ENCODE measurements at regions not wholly inside any gene's neighbourhood (a gene's known extent, or its start where the extent isn't known, plus 50 kb on each side); places are given as distances from the start of the nearest gene placed in this dataset.

GRCh38 chr6:66814156-66814555 is 1107.1 kb upstream of the EYS start (continued):
- TF ChIP-seq USF1 (IDR thresholded peaks at IDR 0.05; ENCODE audit: borderline replicate concordance, extremely low read length, insufficient read depth, low read depth, low read length) (no peak), RELB (IDR thresholded peaks at IDR 0.05; ENCODE audit: low read depth) (no peak)

GRCh38 chr6:66808771-66809170 is 1101.7 kb upstream of the EYS start:
- ChIA-PET CTCF (no interaction called here), POLR2A (no interaction called here), RAD21 (ENCODE audit: unreplicated experiment) (no interaction called here), SMC1A (ENCODE audit: uncharacterized antibody, unreplicated experiment) (no interaction called here)
- BruUV-seq (replicated peaks): no TSS peak
- no peak overlapping the region for H3K4me3 ChIP-seq
- no peak overlapping the region for H3K9ac ChIP-seq (ENCODE audit: control insufficient read depth, insufficient read depth, low read length)
- H3K9me3 ChIP-seq (replicated peaks; ENCODE audit: control insufficient read depth, insufficient read depth, low read length): no peaks in the 10 kb centered on the region
- no peak overlapping the region for H3K27ac ChIP-seq (ENCODE audit: control insufficient read depth, insufficient read depth)
- no peak for ATAC-seq
- no peaks in the 10 kb centered on the region for H4K20me1 ChIP-seq (ENCODE audit: control insufficient read depth, insufficient read depth)
- H3K79me2 ChIP-seq (ENCODE audit: control insufficient read depth, insufficient read depth, low read length): no peaks in the 10 kb centered on the region
- no peak overlapping the region for H3K4me2 ChIP-seq (ENCODE audit: control insufficient read depth, insufficient read depth)
- H3K27me3 ChIP-seq (replicated peaks in 1 of 2; ENCODE audit: control insufficient read depth in 2 of 2, insufficient read depth in 2 of 2, low read length in 1 of 2): no peaks in the 10 kb centered on the region
- TF ChIP-seq BACH1 (IDR thresholded peaks at IDR 0.05; ENCODE audit: borderline replicate concordance) (no peak), YBX1 (IDR thresholded peaks at IDR 0.05) (no peak), IRF4 (IDR thresholded peaks at IDR 0.05; ENCODE audit: low read depth, low read length) (no peak), PML (IDR thresholded peaks at IDR 0.05; ENCODE audit: low read length) (no peak), CREM (IDR thresholded peaks at IDR 0.05; ENCODE audit: low read depth) (no peak), EZH2 (IDR thresholded peaks at IDR 0.05; ENCODE audit: borderline replicate concordance, control insufficient read depth, low read depth, low read length) (no peak), MTA2 (IDR thresholded peaks at IDR 0.05; ENCODE audit: low read depth) (no peak), SP1 (IDR thresholded peaks at IDR 0.05; ENCODE audit: low read depth, low read length) (no peak), POLR2A (IDR thresholded peaks at IDR 0.05; ENCODE audit: low read depth, low read length) (no peak), SMAD5 (IDR thresholded peaks at IDR 0.05; ENCODE audit: low read depth) (no peak), MYB (IDR thresholded peaks at IDR 0.05; ENCODE audit: borderline replicate concordance, low read depth, low read length) (no peak), LARP7 (IDR thresholded peaks at IDR 0.05) (no peak), MLLT1 (IDR thresholded peaks at IDR 0.05) (no peak), PBX3 (IDR thresholded peaks at IDR 0.05; ENCODE audit: insufficient replicate concordance, low read depth, low read length) (no peak), WRNIP1 (IDR thresholded peaks at IDR 0.05; ENCODE audit: borderline replicate concordance, low read depth, low read length) (no peak), SIX5 (IDR thresholded peaks at IDR 0.05; ENCODE audit: low read depth, low read length, severe bottlenecking) (no peak), IRF5 (IDR thresholded peaks at IDR 0.05; ENCODE audit: borderline replicate concordance) (no peak), ZSCAN29 (IDR thresholded peaks at IDR 0.05) (no peak)
- intact Hi-C loops (cut with micrococcal nuclease; ENCODE audit: unreplicated experiment): no loop called here
- FAIRE-seq: no peak
- no peaks in the 10 kb centered on the region for H3K36me3 ChIP-seq (ENCODE audit: control insufficient read depth in 2 of 2, insufficient read depth in 2 of 2, low read length in 1 of 2)
- no peak for DNase-seq (ENCODE audit: low read depth, low spot score)
- no peaks in the 10 kb centered on the region for H3K4me1 ChIP-seq (ENCODE audit: control insufficient read depth, insufficient read depth, low read length)
- H2AFZ ChIP-seq (ENCODE audit: control insufficient read depth, low read depth, low read length): no peak overlapping the region
- in situ Hi-C loops (cut with MboI): no loop called here
- 59% methylated on average over 1 of the region's 1 CpG for WGBS (ENCODE audit: insufficient coverage, insufficient replicate concordance, low lambda C conversion rate, missing lambda C conversion rate)
